ENCODE measurements at regions not wholly inside any gene's neighbourhood (a gene's known extent, or its start where the extent isn't known, plus 50 kb on each side); places are given as distances from the start of the nearest gene placed in this dataset.

DNA sequence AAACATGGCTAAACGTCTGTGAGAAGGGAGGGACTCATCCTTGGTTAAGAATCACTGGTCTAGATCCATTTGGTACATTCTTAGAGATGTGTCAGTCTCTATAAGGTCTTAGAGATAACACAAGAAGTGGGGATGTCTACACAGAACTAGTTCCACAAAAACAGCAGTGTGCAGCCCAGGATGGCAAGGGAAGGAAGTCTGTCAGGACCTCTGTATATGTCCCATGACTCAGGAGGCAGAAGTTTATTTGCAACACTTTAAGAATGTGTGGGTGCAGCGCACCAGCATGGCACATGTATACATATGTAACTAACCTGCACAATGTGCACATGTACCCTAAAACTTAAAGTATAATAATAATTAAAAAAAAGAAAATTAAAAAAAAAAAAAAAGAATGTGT is 548.5 kb upstream of the SOX9 start:
- TF ChIP-seq EZH2 (IDR thresholded peaks at IDR 0.05; ENCODE audit: low read length): no peak
- TF ChIP-seq, protein P1, sequence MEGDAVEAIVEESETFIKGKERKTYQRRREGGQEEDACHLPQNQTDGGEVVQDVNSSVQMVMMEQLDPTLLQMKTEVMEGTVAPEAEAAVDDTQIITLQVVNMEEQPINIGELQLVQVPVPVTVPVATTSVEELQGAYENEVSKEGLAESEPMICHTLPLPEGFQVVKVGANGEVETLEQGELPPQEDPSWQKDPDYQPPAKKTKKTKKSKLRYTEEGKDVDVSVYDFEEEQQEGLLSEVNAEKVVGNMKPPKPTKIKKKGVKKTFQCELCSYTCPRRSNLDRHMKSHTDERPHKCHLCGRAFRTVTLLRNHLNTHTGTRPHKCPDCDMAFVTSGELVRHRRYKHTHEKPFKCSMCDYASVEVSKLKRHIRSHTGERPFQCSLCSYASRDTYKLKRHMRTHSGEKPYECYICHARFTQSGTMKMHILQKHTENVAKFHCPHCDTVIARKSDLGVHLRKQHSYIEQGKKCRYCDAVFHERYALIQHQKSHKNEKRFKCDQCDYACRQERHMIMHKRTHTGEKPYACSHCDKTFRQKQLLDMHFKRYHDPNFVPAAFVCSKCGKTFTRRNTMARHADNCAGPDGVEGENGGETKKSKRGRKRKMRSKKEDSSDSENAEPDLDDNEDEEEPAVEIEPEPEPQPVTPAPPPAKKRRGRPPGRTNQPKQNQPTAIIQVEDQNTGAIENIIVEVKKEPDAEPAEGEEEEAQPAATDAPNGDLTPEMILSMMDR (optimal IDR thresholded peaks at IDR 0.05 in 1 of 3, IDR thresholded peaks at IDR 0.05 in 1 of 3, conservative IDR thresholded peaks at IDR 0.05 in 1 of 3; ENCODE audit: extremely low read depth in 1 of 3, insufficient read depth in 2 of 3, low read length in 3 of 3): no peak
- no peak overlapping the region for H3K27ac ChIP-seq (ENCODE audit: control insufficient read depth, insufficient read depth, low read length)
- H3K79me2 ChIP-seq (ENCODE audit: control insufficient read depth, insufficient read depth, low read length): no peaks in the 10 kb centered on the region
- no peaks in the 10 kb centered on the region for H3K27me3 ChIP-seq (ENCODE audit: control insufficient read depth, extremely low read depth, insufficient read depth, low read length)
- H3K9ac ChIP-seq (ENCODE audit: control insufficient read depth, extremely low read depth, insufficient read depth, low read length): no peak overlapping the region
- H3K9me1 ChIP-seq (ENCODE audit: control insufficient read depth, extremely low read depth, insufficient read depth, low read length): no peaks in the 10 kb centered on the region
- H3K36me3 ChIP-seq (ENCODE audit: control insufficient read depth in 2 of 2, extremely low read depth in 1 of 2, insufficient read depth in 2 of 2, low read length in 2 of 2): no peaks in the 10 kb centered on the region
- dilution Hi-C loops (cut with MboI; ENCODE audit: extremely low pct_ligation_motif_present, low sequenced_read_pairs): no loop called here
- no peaks in the 10 kb centered on the region for H3K4me1 ChIP-seq (ENCODE audit: control insufficient read depth, extremely low read depth, insufficient read depth, low read length)
- FAIRE-seq (peak; percentile 75), DNase-seq (ENCODE audit: low read depth, low spot score) (peak; percentile 25)
- H3K9me3 ChIP-seq (ENCODE audit: control insufficient read depth, low read depth, low read length): no peaks in the 10 kb centered on the region
- H2AFZ ChIP-seq (ENCODE audit: control insufficient read depth, low read length): no peak overlapping the region
- no peak overlapping the region for H3K4me3 ChIP-seq (ENCODE audit: control insufficient read depth in 2 of 3, extremely low read depth in 1 of 3, insufficient read depth in 2 of 3, low read depth in 1 of 3, low read length in 3 of 3)
- H4K20me1 ChIP-seq (ENCODE audit: control insufficient read depth, extremely low read depth, insufficient read depth, low read length): no peaks in the 10 kb centered on the region
- no peak overlapping the region for H3K4me2 ChIP-seq (ENCODE audit: control insufficient read depth, extremely low read depth, insufficient read depth, low read depth, low read length)

DNA sequence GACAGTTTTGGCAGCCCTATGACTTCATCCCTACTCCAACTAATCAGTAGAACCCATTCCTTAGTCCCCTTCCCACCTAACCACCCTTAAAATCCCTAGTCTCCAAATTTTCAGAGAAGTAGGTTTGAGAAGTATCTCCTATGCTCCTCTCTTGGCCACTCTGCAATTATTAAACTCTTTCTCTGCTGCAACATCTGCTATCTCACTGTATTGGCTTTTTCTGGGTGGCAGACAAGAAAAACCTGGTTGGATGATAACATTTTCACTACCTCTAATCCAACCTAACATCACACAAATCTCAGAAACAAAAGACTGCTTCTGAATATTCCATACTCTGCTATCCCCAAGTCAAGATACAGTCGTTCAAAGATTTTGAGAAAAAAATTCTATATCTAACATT is 542.4 kb upstream of the SOX9 start:
- H3K9ac ChIP-seq (ENCODE audit: control insufficient read depth, extremely low read depth, insufficient read depth, low read length): no peak overlapping the region
- dilution Hi-C loops (cut with MboI; ENCODE audit: extremely low pct_ligation_motif_present, low sequenced_read_pairs): no loop called here
- FAIRE-seq: no peak

More for the DNA sequence above, 542.4 kb upstream of the SOX9 start:
- TF ChIP-seq, protein P1 (optimal IDR thresholded peaks at IDR 0.05 in 1 of 3, IDR thresholded peaks at IDR 0.05 in 1 of 3, conservative IDR thresholded peaks at IDR 0.05 in 1 of 3; ENCODE audit: extremely low read depth in 1 of 3, insufficient read depth in 2 of 3, low read length in 3 of 3): no peak
- TF ChIP-seq EZH2 (IDR thresholded peaks at IDR 0.05; ENCODE audit: low read length): no peak
- H3K4me1 ChIP-seq (ENCODE audit: control insufficient read depth, extremely low read depth, insufficient read depth, low read length): no peaks in the 10 kb centered on the region
- no peak overlapping the region for H2AFZ ChIP-seq (ENCODE audit: control insufficient read depth, low read length)
- H3K4me2 ChIP-seq (ENCODE audit: control insufficient read depth, extremely low read depth, insufficient read depth, low read depth, low read length): no peak overlapping the region
- no peaks in the 10 kb centered on the region for H4K20me1 ChIP-seq (ENCODE audit: control insufficient read depth, extremely low read depth, insufficient read depth, low read length)
- H3K4me3 ChIP-seq (ENCODE audit: control insufficient read depth in 2 of 3, extremely low read depth in 1 of 3, insufficient read depth in 2 of 3, low read depth in 1 of 3, low read length in 3 of 3): no peak overlapping the region
- H3K36me3 ChIP-seq (ENCODE audit: control insufficient read depth in 2 of 2, extremely low read depth in 1 of 2, insufficient read depth in 2 of 2, low read length in 2 of 2): no peaks in the 10 kb centered on the region
- H3K9me3 ChIP-seq (ENCODE audit: control insufficient read depth, low read depth, low read length): peaks cover 3% of the 10 kb centered on the region
- no peaks in the 10 kb centered on the region for H3K9me1 ChIP-seq (ENCODE audit: control insufficient read depth, extremely low read depth, insufficient read depth, low read length)
- no peaks in the 10 kb centered on the region for H3K27me3 ChIP-seq (ENCODE audit: control insufficient read depth, extremely low read depth, insufficient read depth, low read length)
- DNase-seq (ENCODE audit: low read depth, low spot score): no peak
- no peaks in the 10 kb centered on the region for H3K79me2 ChIP-seq (ENCODE audit: control insufficient read depth, insufficient read depth, low read length)
- no peak overlapping the region for H3K27ac ChIP-seq (ENCODE audit: control insufficient read depth, insufficient read depth, low read length)

All from keratinocyte (primary cell).